HG03103 (cell line): ENCODE measurements at regions not wholly inside any gene's neighbourhood (a gene's known extent, or its start where the extent isn't known, plus 50 kb on each side); places are given as distances from the start of the nearest gene placed in this dataset.
"Not testable (repeated sequence)": the region's sequence is repeated elsewhere in the genome, so short reads cannot be mapped to it uniquely, and the experiment has no call there.

ENCODE experiments used
- ATAC-seq: cut with Tn5 transposase; IDR thresholded peaks from one replicate; pipeline ENCODE4 v1.9.1; 2021; ENCODE audit warnings: low read depth; ENCODE audit not compliant: unreplicated experiment

GRCh38 chrX:139202742-139203420 is 327.7 kb upstream of the F9 start:
- ATAC-seq, result no peak

DNA sequence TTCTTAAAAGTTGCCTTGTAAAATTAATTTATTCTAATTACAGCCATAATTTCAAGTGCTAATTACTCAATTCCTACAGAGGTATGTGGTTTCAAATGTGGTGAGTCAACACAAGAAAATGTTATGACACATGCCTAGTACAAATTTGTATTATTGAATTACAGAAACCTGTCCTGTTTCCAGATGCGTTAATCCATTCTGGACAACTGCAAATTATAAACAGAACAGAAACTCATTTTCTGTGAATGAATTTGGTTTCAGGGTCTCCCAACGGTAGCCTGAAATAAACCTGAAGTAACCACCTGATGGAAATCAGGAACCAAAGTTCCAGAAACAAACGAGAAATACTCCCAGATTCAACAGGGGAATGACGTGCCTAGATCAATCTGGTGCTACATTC is 328.6 kb upstream of the F9 start:
- ATAC-seq, result no peak

GRCh38 chrX:139200793-139201192 is 329.7 kb upstream of the F9 start:
- ATAC-seq, result no peak

DNA sequence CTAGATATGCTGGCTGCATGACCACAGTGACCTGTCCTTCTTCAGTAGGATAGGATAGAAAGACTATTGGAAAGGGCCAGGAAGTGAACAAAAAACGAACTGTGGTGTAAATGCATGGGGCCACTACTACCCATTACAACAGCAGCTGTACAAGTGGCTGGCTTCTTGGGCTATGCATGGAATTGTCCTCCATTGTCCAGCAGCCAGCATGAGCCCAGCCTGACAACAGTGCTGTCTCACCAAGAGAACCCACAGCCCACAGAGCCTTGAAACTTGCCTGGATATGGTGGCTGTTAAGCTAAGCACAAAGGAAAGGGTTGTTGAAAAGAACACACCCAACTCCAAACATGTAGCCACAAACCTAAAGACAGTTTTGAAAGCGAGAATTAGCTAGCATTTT is 330.2 kb upstream of the F9 start:
- ATAC-seq, result no peak

DNA sequence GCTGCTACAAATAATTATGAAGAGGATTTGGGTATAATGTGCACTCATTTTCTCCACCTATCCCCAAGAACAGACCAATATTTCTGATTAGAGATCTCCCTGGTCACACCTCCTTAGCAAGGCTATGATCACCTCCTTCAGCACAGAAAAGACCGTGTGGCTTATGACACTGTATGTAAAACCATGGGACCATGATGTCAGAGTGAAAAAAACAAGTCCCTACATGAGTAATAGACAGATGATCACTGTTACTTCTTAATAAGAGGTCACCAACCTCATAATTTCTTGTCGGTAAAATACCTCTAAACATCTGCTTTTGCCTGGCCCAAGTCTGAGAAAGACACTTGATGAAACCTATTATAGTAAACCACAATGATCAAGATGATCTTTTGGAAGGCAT is 330.6 kb upstream of the F9 start:
- ATAC-seq, result no peak

- ATAC-seq, result no peak
Observed at GRCh38 chrX:139198936-139199335, 331.6 kb upstream of the F9 start.

DNA sequence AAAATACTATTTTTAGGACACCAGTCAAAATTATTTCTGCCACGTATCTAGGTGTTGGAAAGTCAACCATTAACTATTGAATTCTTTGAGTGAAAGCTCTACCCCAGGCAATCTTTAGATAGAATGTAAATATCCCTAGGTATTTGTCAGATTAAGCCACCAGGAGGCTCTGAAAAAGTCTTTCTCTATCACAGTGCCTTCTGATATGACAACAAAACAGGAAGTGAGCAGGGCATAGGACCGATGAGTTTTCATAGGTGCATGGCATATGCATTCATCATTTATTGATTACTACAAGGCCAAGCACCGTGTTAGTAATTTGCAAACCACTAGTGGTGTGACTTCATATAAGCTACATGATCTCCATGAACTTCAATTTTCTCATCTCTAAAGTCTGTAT is 333.6 kb upstream of the F9 start:
- no peak for ATAC-seq

DNA sequence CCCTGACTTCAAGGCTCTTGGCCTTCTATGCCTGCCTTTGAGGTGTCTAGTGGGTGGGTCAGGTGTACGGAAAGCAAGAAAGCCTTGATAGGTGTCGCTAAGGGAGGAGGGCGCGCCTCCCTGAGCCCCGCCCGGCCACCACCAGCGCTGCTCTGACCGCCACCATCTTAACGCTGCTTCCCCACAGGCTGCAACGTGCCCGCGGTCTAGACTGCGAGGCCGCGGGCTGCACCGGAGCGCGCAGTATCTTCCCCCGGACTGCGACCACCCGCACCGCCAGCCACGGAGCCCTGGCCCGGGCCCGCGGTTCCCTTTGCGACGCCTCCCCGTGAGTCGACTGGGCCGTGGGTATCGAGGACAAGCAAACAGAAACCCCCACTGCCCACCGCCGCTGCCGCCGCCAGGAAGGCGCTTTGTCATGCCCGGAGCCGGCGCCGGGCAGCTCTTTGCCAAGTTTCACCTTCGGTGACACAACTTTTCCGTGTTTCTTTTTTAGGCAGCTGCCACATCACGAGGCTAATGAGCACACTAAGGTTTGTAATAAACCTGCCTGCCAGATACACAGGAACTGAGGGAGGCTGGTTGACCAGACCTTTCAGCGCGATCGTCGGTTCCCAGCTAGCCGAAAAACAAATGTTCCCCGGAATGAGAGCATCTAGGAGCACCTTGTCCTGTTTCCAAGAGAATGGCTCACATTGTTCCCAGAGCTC is 335.8 kb upstream of the F9 start:
- ATAC-seq, result no peak

DNA sequence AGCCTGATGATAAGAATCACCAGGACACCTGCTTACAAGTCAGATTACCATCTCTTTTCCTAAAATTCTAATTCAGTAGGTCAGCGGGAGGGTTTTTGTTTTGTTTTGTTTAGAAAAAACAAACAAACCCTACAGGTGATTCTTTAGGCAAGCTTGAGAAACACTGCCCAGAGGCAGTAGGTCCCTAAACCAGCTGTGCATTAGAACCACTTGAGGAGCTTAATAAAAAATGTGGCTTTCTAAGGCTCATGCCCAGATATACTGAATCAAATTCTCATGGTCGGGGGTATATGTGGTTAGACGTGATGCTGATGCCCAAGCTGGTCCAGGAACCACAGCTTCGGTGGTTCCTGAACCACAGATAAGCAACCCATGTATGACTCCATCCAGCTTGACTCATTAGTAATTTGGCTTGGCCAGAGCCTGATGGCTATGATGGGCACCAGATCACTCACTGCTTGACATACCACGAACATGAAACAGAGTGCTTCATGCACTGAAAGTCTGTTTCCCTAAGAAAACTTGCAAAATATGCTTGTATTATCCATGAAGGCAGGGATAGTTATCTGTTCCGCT is 338.1 kb upstream of the F9 start:
- ATAC-seq, result no peak

- ATAC-seq, result no peak
Observed at GRCh38 chrX:139191746-139192385, 338.7 kb upstream of the F9 start.

- no peak for ATAC-seq
Observed at GRCh38 chrX:139191286-139191685, 339.3 kb upstream of the F9 start.

DNA sequence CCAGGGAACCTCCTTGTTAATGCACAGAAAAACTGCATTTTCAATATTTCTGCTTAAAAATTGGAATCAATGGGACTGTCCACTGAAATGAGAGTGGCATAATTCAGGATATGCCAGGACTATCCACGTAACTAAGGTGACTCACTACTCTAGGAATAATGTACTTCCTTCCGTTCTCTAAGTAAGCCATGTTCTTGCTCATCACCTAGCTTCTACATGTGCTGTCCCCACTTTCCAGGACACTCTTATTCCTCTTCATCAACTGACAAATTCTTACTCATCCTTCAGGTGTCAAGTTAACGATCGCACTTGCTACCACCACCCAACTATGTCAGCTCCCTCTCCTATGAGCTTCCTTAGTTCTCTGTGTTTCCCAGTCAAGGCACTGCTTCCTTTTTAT is 342.8 kb upstream of the F9 start:
- no peak for ATAC-seq

DNA sequence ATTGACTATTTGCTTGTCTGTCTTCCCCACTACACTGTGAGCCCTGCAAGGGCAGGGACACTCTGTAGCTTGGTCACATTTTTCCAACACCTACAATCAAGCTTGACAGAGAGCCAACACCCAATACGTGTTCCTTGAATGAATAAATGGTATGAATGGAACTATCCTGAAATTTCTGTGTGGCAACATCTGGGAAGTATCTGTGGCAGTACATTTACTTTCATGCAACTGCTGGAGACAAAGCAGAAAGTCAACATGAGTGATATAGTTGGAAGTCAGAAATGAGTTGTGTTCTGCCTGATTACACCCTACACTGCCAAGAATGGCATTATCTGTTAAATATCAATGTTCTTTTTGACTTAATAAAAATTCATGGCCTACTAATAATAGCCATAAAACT is 343.5 kb upstream of the F9 start:
- ATAC-seq, result no peak

GRCh38 chrX:139179592-139179991 is 350.9 kb upstream of the F9 start:
- ATAC-seq, result no peak

- no peak for ATAC-seq
Observed at GRCh38 chrX:139178980-139179379, 351.6 kb upstream of the F9 start.

DNA sequence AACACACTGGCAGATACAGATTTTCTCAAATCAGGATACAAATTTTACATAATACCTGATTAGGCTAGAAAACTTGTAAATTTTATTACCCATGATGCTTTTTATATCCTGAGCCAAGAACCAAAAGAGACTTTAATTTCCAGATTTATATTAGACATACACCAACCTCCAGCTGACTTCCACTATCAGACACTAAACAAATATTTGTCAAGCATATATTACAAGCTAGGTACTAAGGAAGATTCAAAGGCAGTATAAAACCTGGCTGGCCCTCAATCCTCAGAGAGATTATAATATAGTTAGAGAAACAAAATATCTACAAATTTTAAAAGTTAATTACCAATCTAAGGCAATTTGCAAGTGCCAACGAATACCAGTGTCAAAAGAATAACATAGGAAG is 357.8 kb upstream of the F9 start:
- ATAC-seq, result no peak

- ATAC-seq, result no peak
Observed at GRCh38 chrX:139170526-139171173, 359.9 kb upstream of the F9 start.

DNA sequence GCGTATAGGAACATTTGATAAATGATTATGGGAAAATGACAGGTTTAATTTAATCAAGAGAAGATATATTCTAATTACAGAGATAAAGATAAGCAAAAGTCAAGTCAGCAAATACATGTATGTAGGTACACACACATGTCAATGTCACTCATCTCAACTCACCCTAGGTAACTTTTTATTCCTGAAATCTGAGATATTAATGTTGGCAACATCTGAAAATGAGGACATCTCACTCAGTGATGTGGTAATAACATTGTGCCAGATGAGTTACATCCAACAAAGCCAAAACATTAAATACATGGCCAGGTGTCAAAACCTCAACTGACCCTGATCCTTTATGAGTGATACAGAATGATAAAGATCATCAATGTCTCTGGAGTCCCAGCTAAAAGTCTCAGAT is 363.3 kb upstream of the F9 start:
- no peak for ATAC-seq

DNA sequence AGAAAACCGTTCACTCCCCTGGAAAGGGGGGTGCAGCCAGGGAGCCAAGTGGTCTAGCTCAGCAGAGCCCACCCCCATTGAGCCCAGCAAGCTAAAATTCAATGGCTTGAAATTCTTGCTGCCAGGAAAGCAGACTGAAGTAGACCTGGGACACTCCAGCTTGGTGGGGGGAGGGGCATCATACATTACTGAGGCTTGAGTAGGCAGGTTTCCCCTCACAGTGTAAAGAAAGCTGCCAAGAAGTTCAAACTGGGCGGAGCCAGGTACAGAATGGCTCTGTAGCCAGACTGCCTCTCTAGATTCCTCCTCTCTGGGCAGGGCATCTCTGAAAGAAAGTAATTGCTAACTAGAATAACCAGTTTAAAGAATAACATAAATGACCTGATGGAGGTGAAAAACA is 372.3 kb upstream of the F9 start:
- ATAC-seq, result no peak

GRCh38 chrX:139156356-139156755 is 374.2 kb upstream of the F9 start:
- no peak for ATAC-seq

DNA sequence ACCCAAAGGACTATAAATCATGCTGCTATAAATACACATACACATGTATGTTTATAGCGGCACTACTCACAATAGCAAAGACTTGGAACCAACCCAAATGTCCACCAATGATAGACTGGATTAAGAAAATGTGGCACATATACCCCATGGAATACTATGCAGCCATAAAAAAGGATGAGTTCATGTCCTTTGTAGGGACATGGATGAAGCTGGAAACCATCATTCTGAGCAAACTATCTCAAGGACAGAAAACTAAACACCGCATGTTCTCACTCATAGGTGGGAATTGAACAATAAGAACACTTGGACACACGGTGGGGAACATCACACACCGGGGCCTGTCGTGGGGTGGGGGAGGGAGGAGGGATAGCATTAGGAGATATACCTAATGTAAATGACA is 383.9 kb upstream of the F9 start:
- ATAC-seq, result not testable (repeated sequence)
